HCT116 (cell line): ENCODE measurements at regions not wholly inside any gene's neighbourhood (a gene's known extent, or its start where the extent isn't known, plus 50 kb on each side); places are given as distances from the start of the nearest gene placed in this dataset.

Experiments used
- CTCF ChIP-seq, 3 experiments: fragments of 200-600 bp in 1 of 3; sonication (generic) in 1 of 3; IDR thresholded peaks in 2 of 3; conservative IDR thresholded peaks in 1 of 3; 2 replicates each; pipeline ENCODE4 v1.5.1; 2012 to 2017; ENCODE audit warnings: low read depth in 2 of 3, low read length in 2 of 3, antibody characterized with exemption in 1 of 3, borderline replicate concordance in 1 of 3, control low read depth in 1 of 3, mild to moderate bottlenecking in 1 of 3, mixed read lengths in 1 of 3, mixed run types in 1 of 3, moderate library complexity in 1 of 3; ENCODE audit not compliant: insufficient read depth in 1 of 3
- EZH2 ChIP-seq: fragments of 200-600 bp; sonication (generic); IDR thresholded peaks from 2 replicates; pipeline ENCODE4 v1.6.1; 2017; ENCODE audit warnings: antibody characterized with exemption, mixed run types
- EZH2phosphoT487 ChIP-seq: fragments of 200-600 bp; IDR thresholded peaks from 2 replicates; pipeline ENCODE4 v1.6.1; 2018; ENCODE audit warnings: antibody characterized with exemption, borderline replicate concordance
- FOSL1 ChIP-seq: IDR thresholded peaks from 2 replicates; pipeline ENCODE4 v1.6.1; 2012; ENCODE audit warnings: low read depth
- JUND ChIP-seq: IDR thresholded peaks from 2 replicates; pipeline ENCODE4 v1.6.1; 2012
- POLR2A ChIP-seq: IDR thresholded peaks from 2 replicates; pipeline ENCODE4 v1.7.0; 2011; ENCODE audit warnings: borderline replicate concordance; ENCODE audit not compliant: insufficient read depth, insufficient read length; ENCODE audit errors: extremely low read depth
- POLR2AphosphoS5 ChIP-seq: IDR thresholded peaks from 2 replicates; pipeline ENCODE4 v1.6.1; 2011; ENCODE audit warnings: mild to moderate bottlenecking, low read depth, low read length, moderate library complexity
- RAD21 ChIP-seq: IDR thresholded peaks from 2 replicates; pipeline ENCODE4 v1.6.1; 2012; ENCODE audit warnings: low read depth, mild to moderate bottlenecking
- SP1 ChIP-seq: IDR thresholded peaks from 2 replicates; pipeline ENCODE4 v1.6.1; 2012; ENCODE audit warnings: low read depth
- YY1 ChIP-seq: IDR thresholded peaks from 2 replicates; pipeline ENCODE4 v1.6.1; 2011; ENCODE audit warnings: low read length, low read depth, moderate library complexity, mild to moderate bottlenecking; ENCODE audit not compliant: insufficient replicate concordance; ENCODE audit errors: extremely low read depth
- ZBTB33 ChIP-seq: IDR thresholded peaks from 2 replicates; pipeline ENCODE4 v1.6.1; 2011; ENCODE audit warnings: mild to moderate bottlenecking, low read length, moderate library complexity; ENCODE audit not compliant: insufficient replicate concordance; ENCODE audit errors: extremely low read depth
- ZFX ChIP-seq: fragments of 450-650 bp; IDR thresholded peaks from 2 replicates; pipeline ENCODE4 v1.6.1; 2017
- ZNF274 ChIP-seq: fragments of 200-500 bp; sonication (Bioruptor generic); IDR thresholded peaks from 2 replicates; pipeline ENCODE4 v1.6.1; 2014; ENCODE audit warnings: mild to moderate bottlenecking, low read depth, low read length, inconsistent platforms
- TF ChIP-seq, protein P1 (sequence below): IDR thresholded peaks from 2 replicates; pipeline ENCODE4 v1.6.1; 2012

GRCh38 chr12:74906224-74906623 is 303.4 kb downstream of the KCNC2 start:
- TF ChIP-seq POLR2AphosphoS5 (no peak), CTCF (IDR thresholded peaks at IDR 0.05 in 2 of 3, conservative IDR thresholded peaks at IDR 0.05 in 1 of 3; ENCODE audit: borderline replicate concordance in 1 of 3, insufficient read depth in 1 of 3, low read depth in 2 of 3, low read length in 2 of 3) (peak in 2 of 3 experiments; percentile 17 to 39; a peak in 1 of 6 replicates), EZH2 (no peak), RAD21 (no peak), YY1 (no peak), ZNF274 (no peak), JUND (no peak), POLR2A (no peak), SP1 (no peak), ZBTB33 (no peak), ZFX (no peak), EZH2phosphoT487 (no peak), FOSL1 (no peak)
- TF ChIP-seq, protein P1, sequence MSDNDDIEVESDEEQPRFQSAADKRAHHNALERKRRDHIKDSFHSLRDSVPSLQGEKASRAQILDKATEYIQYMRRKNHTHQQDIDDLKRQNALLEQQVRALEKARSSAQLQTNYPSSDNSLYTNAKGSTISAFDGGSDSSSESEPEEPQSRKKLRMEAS, result no peak
